CD4-positive, alpha-beta T cell treated with Interleukin-2 at 100 ng/mL for 4 hours (primary cell): ENCODE measurements at regions not wholly inside any gene's neighbourhood (a gene's known extent, or its start where the extent isn't known, plus 50 kb on each side); places are given as distances from the start of the nearest gene placed in this dataset.

ENCODE experiments used
- DNase-seq: peaks from one replicate; pipeline ENCODE4 v3.0.0-alpha.2; 2020; ENCODE audit warnings: low spot score

GRCh38 chr2:146004462-146004861, 1484.5 kb upstream of the ZEB2 start:
- no peak for DNase-seq

GRCh38 chr2:146003337-146003736, 1483.4 kb upstream of the ZEB2 start:
- no peak for DNase-seq

GRCh38 chr2:145994910-145995309, 1475.0 kb upstream of the ZEB2 start:
- DNase-seq = no peak

- no peak for DNase-seq
Observed at GRCh38 chr2:145992572-145992971, 1472.7 kb upstream of the ZEB2 start.

GRCh38 chr2:145987793-145988192, 1467.9 kb upstream of the ZEB2 start:
- no peak for DNase-seq

- DNase-seq = no peak
Observed at GRCh38 chr2:145985517-145985916, 1465.6 kb upstream of the ZEB2 start.

GRCh38 chr2:145984580-145984979, 1464.7 kb upstream of the ZEB2 start:
- no peak for DNase-seq

GRCh38 chr2:145980318-145980717, 1460.4 kb upstream of the ZEB2 start:
- DNase-seq = no peak

- DNase-seq = no peak
Observed at GRCh38 chr2:145975406-145975805, 1455.5 kb upstream of the ZEB2 start.

- no peak for DNase-seq
Observed at GRCh38 chr2:145961846-145962245, 1441.9 kb upstream of the ZEB2 start.

- no peak for DNase-seq
Observed at GRCh38 chr2:145960479-145961163, 1440.7 kb upstream of the ZEB2 start.

GRCh38 chr2:145958611-145959010, 1438.7 kb upstream of the ZEB2 start:
- no peak for DNase-seq

GRCh38 chr2:145957929-145958328, 1438.0 kb upstream of the ZEB2 start:
- no peak for DNase-seq

- no peak for DNase-seq
Observed at GRCh38 chr2:145939949-145940348, 1420.0 kb upstream of the ZEB2 start.

GRCh38 chr2:145935016-145935415, 1415.1 kb upstream of the ZEB2 start:
- DNase-seq = no peak

GRCh38 chr2:145931781-145932395, 1412.0 kb upstream of the ZEB2 start:
- no peak for DNase-seq

- no peak for DNase-seq
Observed at GRCh38 chr2:145930318-145930717, 1410.4 kb upstream of the ZEB2 start.

- no peak for DNase-seq
Observed at GRCh38 chr2:145927131-145927950, 1407.4 kb upstream of the ZEB2 start.

- no peak for DNase-seq
Observed at GRCh38 chr2:145925591-145925990, 1405.7 kb upstream of the ZEB2 start.

GRCh38 chr2:145919477-145919876, 1399.6 kb upstream of the ZEB2 start:
- no peak for DNase-seq

GRCh38 chr2:145918951-145919350, 1399.0 kb upstream of the ZEB2 start:
- no peak for DNase-seq

GRCh38 chr2:145916799-145917198, 1396.9 kb upstream of the ZEB2 start:
- DNase-seq = no peak

GRCh38 chr2:145914716-145915115, 1394.8 kb upstream of the ZEB2 start:
- no peak for DNase-seq
